CD4-positive, alpha-beta T cell treated with Interleukin-1 beta for 1 hour (primary cell): ENCODE measurements at regions not wholly inside any gene's neighbourhood (a gene's known extent, or its start where the extent isn't known, plus 50 kb on each side); places are given as distances from the start of the nearest gene placed in this dataset.

Experiments
- DNase-seq, 2 donors: peaks; one replicate each; pipeline ENCODE4 v3.0.0-alpha.2; 2020 to 2022

DNA sequence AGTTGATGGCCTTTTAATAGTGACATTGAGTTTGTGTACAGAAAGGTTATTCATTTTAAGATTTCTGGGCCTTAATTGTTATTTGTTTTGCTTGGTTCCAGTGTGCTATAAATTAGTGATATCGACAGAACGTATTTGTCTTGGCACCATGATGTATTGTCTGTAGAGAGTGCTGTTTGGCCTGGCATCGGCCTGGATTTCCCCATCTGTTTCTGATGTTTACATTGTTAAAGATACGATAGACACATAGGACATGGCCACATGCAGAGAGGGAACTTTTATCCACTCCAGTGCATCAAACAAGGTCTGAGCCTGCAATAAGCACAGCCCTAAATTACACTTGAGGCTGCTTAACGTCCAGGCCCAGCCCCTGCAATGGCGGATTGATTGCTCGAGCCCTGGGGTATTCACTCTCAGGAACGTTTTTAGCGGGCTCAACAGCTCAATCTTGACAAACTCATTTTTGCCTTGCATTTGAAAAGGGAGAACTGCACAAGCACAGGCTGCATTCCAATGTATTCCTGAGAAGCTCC lies 144.7 kb downstream of the SLC4A3 start:
- DNase-seq, result no peak

DNA sequence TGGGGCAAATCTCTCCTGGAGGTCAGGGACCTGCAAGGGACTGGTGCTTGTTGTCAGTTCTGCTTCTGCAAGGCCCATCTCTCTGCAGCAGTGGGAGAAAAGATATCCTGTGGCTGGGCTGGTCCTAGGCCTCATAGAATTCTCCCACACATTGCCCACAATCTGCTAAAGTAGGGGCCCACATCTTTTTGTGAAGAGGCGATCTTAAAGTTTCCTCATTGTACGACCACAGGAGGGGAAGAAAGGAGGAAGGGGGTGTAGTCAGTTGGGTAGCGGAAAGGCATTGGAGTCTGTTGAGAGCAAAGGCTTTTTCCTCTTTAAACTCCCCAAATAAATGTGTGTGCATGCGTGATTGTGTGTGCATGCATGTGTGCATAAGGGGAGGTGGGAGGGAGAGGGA lies 145.3 kb downstream of the SLC4A3 start:
- no peak for DNase-seq

- no peak for DNase-seq
Measured at GRCh38 chr2:219775506-219775905, 148.1 kb downstream of the SLC4A3 start.

GRCh38 chr2:219777388-219777787 lies 150.0 kb downstream of the SLC4A3 start:
- no peak for DNase-seq

DNA sequence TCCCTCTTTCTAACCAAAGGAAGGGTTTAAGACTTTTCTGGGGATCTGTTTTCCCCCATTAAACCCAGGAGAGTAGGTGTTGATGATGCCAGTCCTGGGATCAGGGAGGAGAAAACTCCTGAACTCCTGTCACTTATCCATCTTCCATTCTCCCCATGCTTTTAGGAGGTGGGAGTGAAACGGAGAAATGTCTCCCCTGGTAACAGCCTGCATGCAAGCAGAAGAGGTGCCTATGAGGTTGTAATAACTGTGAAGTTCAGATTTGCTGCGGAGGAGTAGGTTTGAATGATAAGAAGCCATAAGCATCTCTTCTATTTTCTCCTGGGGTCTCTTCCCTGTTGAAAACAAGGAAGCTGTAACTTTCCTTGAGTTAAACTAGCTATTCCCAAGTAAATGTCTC lies 150.8 kb downstream of the SLC4A3 start:
- DNase-seq, result no peak

- no peak for DNase-seq
Measured at GRCh38 chr2:219782737-219783348, 155.4 kb downstream of the SLC4A3 start.

GRCh38 chr2:219783359-219783975 lies 156.0 kb downstream of the SLC4A3 start:
- no peak for DNase-seq

- no peak for DNase-seq
Measured at GRCh38 chr2:219784178-219784577, 156.7 kb downstream of the SLC4A3 start.

- DNase-seq, result no peak
Measured at GRCh38 chr2:219789476-219789875, 162.0 kb downstream of the SLC4A3 start.

GRCh38 chr2:219792446-219792845 lies 165.0 kb downstream of the SLC4A3 start:
- DNase-seq, result no peak

GRCh38 chr2:219798430-219798829 lies 171.0 kb downstream of the SLC4A3 start:
- no peak for DNase-seq

DNA sequence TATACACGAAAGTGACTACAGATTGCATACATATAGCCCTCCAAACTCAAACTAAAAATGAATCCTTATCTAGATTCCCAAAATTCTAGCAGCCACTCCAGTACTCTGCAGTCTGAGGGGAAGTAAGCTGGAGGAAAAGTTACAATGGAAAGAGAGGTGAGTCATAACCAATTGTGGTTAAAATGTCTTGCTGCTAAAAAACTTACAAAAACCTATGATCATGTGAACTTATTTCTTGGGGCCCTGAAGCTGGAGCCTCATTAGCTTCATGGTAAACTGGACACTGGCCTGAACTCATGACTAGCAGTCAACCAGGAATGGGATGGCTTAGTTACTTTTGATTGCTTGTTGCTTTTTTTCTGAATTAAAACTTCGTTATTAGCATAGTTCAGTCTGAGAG lies 175.9 kb downstream of the SLC4A3 start:
- no peak for DNase-seq

GRCh38 chr2:219810895-219811294 lies 183.5 kb downstream of the SLC4A3 start:
- no peak for DNase-seq

- DNase-seq, result no peak
Measured at GRCh38 chr2:219812672-219813071, 185.2 kb downstream of the SLC4A3 start.

GRCh38 chr2:219820767-219821166 lies 193.3 kb downstream of the SLC4A3 start:
- DNase-seq, result no peak

DNA sequence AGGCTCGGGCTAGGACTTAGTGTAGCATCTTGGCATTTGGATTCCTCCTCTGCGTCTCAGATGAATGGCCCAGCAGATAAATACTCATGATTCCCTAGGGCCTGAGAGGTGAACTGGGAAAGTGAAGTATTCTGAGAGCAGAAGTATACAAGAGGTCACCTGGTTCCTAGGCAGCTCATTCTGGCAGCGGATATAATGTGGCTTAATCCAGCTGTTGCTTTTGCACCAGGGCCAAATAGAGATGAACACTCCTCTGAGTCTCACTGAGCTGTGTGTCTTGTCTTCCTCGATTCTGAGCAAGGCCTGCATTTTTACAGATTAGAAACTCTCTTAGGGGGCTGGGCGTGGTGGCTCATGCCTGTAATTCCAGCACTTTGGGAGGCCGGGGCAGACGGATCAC lies 196.1 kb downstream of the SLC4A3 start:
- DNase-seq, result no peak

DNA sequence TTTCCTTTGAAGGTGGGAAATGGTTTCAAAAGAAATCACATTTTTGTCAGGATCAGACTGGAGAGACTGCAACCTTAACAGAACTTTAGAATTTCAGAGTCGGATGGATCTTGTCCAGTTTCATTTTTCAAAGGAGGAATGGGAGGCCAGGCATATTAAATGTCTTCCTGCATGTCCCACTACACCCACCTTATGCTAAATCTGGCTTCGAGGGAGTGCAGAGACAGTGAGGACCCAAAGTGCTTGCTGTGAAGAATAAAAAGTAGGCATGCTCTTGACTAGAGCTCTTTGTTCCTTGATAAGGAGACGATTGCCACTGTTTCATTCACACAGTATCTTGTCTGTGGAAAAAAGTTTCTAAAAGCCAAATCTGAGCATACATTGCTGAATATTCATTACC lies 197.6 kb downstream of the SLC4A3 start:
- DNase-seq, result no peak

DNA sequence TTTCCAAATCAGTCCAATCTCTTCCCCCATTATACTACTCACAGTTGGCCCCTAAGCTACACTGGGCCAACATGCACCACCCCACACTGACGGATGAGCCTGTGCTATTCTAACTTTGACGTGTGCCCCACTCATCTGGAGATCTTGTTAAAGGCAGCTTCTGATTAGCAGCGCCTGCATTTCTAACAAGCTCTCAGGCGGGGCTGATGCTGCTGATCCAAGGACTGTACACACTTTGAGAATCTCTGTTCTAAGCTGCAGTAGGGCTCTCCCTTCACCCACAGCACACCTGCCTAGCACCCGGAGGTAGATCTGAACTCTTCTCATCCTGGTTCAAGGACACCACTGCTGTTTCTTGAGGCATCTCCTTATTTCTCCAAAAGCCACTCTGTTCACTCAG lies 200.7 kb downstream of the SLC4A3 start:
- no peak for DNase-seq

DNA sequence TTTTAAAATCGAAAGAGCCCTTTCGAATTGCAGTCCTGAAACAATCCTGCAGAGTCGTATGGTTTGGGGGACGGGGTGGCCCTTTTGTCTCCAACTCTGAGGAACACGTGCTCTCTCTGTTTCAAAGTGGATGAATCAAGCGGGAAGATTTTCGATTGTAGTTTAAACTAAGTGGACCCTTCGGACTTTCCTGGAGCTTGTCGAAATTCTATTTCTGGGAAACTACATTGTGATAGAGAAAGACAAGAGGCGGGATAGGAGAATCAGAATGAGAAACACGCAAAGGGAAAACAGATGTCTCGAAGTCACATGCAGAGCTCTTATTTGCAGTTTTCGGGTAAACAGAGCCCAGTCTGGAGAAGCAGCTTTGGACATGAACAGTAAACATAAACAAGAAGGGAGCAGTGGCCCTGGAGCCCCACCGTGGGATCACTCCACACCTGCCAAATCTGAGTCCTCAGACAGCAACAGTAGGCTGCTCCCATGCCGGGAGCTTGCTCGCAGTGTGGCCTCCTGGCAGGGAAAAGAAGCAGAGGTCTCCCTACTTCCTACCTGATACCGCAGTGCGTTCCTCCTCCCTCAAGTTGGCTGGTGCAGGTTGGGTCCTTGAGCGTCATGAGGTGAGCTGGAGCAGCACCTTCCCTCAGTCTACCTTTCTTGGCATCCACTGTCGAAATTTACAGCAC lies 202.4 kb downstream of the SLC4A3 start:
- DNase-seq, result no peak

GRCh38 chr2:219830353-219830738 lies 202.9 kb downstream of the SLC4A3 start:
- DNase-seq, result no peak

- DNase-seq, result no peak
Measured at GRCh38 chr2:219831957-219832356, 204.5 kb downstream of the SLC4A3 start.

GRCh38 chr2:219832904-219833303 lies 205.5 kb downstream of the SLC4A3 start:
- no peak for DNase-seq

DNA sequence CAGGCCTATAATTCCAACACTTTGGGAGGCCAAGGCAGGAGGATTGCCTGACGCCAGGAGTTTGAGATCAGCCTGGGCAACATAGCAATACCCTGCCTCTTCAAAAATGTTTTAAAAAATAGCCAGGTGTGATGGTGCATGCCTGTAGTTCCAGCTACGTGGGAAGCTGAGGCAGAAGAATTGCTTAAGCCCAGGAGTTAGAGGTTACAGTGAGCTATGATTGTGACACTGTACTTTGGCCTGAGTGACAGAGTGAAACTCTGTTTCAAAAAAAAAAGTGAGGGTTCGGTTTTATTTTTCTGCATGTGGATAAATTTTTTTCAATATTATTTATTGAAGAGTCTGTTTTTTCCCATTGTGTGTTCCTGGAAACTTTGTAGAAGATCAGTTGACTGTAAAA lies 208.1 kb downstream of the SLC4A3 start:
- no peak for DNase-seq

DNA sequence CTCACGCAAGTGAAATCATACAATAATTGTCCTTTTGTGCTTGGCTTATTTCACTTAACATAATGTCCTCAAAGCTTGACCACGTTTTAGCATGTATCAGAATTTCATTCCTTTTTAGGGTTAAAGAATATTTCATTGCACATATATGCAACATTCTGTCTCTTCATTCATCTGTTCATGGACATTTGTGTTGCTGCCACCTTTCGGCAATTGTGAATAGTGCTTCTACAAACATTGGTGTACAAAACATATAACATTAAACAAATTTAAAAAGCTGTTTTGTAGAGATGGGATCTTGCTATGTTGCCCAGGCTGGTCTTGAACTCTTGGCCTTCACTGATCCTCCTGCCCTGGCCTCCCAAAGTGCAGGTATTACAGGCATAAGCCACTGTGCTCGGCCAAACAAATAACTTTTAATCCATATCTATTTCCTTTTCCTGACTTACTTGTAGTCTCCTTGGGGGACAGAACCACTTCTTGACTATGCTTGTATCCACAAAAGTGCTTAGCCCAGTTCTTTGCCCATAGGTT lies 209.3 kb downstream of the SLC4A3 start:
- no peak for DNase-seq
